ENCODE measurements at regions not wholly inside any gene's neighbourhood (a gene's known extent, or its start where the extent isn't known, plus 50 kb on each side); places are given as distances from the start of the nearest gene placed in this dataset.
"Not testable (repeated sequence)": the region's sequence is repeated elsewhere in the genome, so short reads cannot be mapped to it uniquely, and the experiment has no call there.

DNA sequence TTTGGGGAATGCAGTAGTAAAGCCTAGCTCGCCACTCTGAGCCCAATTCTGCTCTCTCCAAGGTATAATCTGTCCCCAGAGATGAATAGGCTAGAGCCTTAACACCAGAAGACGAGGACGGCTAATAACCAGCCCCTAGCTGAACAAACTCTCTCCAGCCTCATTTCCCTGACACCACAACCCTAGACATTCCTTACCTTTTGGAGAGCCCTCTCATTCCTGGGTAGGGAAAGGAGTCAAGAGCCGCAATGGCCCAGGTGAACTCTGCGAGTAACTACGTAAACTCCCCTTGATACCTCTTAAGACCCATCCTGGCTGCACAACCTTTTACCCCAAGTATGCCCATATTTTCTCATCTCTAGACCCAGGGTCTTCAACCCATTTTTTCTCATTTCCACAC is 722.9 kb downstream of the BCL11A start:
- Histone ChIP-seq H3K27me3 (replicated peaks; ENCODE audit: insufficient read depth) (no peaks in the 10 kb centered on the region), H3K9me3 (no peaks in the 10 kb centered on the region), H3K4me1 (ENCODE audit: control insufficient read depth in 1 of 2, low read depth in 2 of 2) (no peaks in the 10 kb centered on the region), H3K36me3 (no peaks in the 10 kb centered on the region), H3K27ac (no peak overlapping the region), H3K4me3 (no peak overlapping the region)
- DNase-seq (ENCODE audit: low spot score) (no peak), ATAC-seq (ENCODE audit: insufficient number of reproducible peaks, low FRiP score, low read depth) (no peak)
- no peak for TF ChIP-seq CTCF (IDR thresholded peaks at IDR 0.05)

- TF ChIP-seq CTCF (IDR thresholded peaks at IDR 0.05): no peak
- DNase-seq (ENCODE audit: low spot score) (no peak), ATAC-seq (ENCODE audit: insufficient number of reproducible peaks, low FRiP score, low read depth) (no peak)
- no peak overlapping the region for H3K4me3 ChIP-seq
- no peaks in the 10 kb centered on the region for H3K27me3 ChIP-seq (replicated peaks; ENCODE audit: insufficient read depth)
- no peaks in the 10 kb centered on the region for H3K4me1 ChIP-seq (ENCODE audit: control insufficient read depth in 1 of 2, low read depth in 2 of 2)
- H3K9me3 ChIP-seq: no peaks in the 10 kb centered on the region
- no peaks in the 10 kb centered on the region for H3K36me3 ChIP-seq
- H3K27ac ChIP-seq: no peak overlapping the region
Measured at GRCh38 chr2:59827677-59828076, 725.8 kb downstream of the BCL11A start.

GRCh38 chr2:59826177-59826576 is 727.3 kb downstream of the BCL11A start:
- Histone ChIP-seq H3K36me3 (no peaks in the 10 kb centered on the region), H3K27ac (no peak overlapping the region), H3K27me3 (replicated peaks; ENCODE audit: insufficient read depth) (no peaks in the 10 kb centered on the region), H3K9me3 (no peaks in the 10 kb centered on the region), H3K4me1 (ENCODE audit: control insufficient read depth in 1 of 2, low read depth in 2 of 2) (no peaks in the 10 kb centered on the region), H3K4me3 (no peak overlapping the region)
- no peak for DNase-seq (ENCODE audit: low spot score)
- ATAC-seq (ENCODE audit: insufficient number of reproducible peaks, low FRiP score, low read depth): no peak
- TF ChIP-seq CTCF (IDR thresholded peaks at IDR 0.05): no peak

GRCh38 chr2:59824314-59824713 is 729.1 kb downstream of the BCL11A start:
- no peak for DNase-seq (ENCODE audit: low spot score)
- Histone ChIP-seq H3K4me3 (no peak overlapping the region), H3K4me1 (ENCODE audit: control insufficient read depth in 1 of 2, low read depth in 2 of 2) (no peaks in the 10 kb centered on the region), H3K9me3 (no peaks in the 10 kb centered on the region), H3K27me3 (replicated peaks; ENCODE audit: insufficient read depth) (no peaks in the 10 kb centered on the region), H3K27ac (no peak overlapping the region), H3K36me3 (no peaks in the 10 kb centered on the region)
- TF ChIP-seq CTCF (IDR thresholded peaks at IDR 0.05): no peak
- no peak for ATAC-seq (ENCODE audit: insufficient number of reproducible peaks, low FRiP score, low read depth)

GRCh38 chr2:59816075-59816474 is 737.4 kb downstream of the BCL11A start:
- Histone ChIP-seq H3K4me3 (no peak overlapping the region), H3K27me3 (replicated peaks; ENCODE audit: insufficient read depth) (no peaks in the 10 kb centered on the region), H3K4me1 (ENCODE audit: control insufficient read depth in 1 of 2, low read depth in 2 of 2) (no peaks in the 10 kb centered on the region), H3K27ac (no peak overlapping the region), H3K9me3 (no peaks in the 10 kb centered on the region), H3K36me3 (no peaks in the 10 kb centered on the region)
- TF ChIP-seq CTCF (IDR thresholded peaks at IDR 0.05): no peak
- no peak for DNase-seq (ENCODE audit: low spot score)
- no peak for ATAC-seq (ENCODE audit: insufficient number of reproducible peaks, low FRiP score, low read depth)

- not testable (repeated sequence) for H3K27ac ChIP-seq; H3K27me3 ChIP-seq (replicated peaks; ENCODE audit: insufficient read depth); H3K36me3 ChIP-seq; H3K4me3 ChIP-seq; H3K9me3 ChIP-seq; H3K4me1 ChIP-seq (ENCODE audit: control insufficient read depth in 1 of 2, low read depth in 2 of 2); ATAC-seq (ENCODE audit: insufficient number of reproducible peaks, low FRiP score, low read depth); DNase-seq (ENCODE audit: low spot score)
Measured at GRCh38 chr2:59810283-59810682, 743.2 kb downstream of the BCL11A start.
